Cerebellar cortex (tissue), 1 donor: ENCODE measurements at regions not wholly inside any gene's neighbourhood (a gene's known extent, or its start where the extent isn't known, plus 50 kb on each side); places are given as distances from the start of the nearest gene placed in this dataset.
A peak's percentile ranks its signal among the peaks of the same experiment; 100 is the strongest.

Experiments used
- DNase-seq: peaks from one replicate; pipeline ENCODE4 v3.0.0-alpha.2; 2015; ENCODE audit warnings: low spot score

DNA sequence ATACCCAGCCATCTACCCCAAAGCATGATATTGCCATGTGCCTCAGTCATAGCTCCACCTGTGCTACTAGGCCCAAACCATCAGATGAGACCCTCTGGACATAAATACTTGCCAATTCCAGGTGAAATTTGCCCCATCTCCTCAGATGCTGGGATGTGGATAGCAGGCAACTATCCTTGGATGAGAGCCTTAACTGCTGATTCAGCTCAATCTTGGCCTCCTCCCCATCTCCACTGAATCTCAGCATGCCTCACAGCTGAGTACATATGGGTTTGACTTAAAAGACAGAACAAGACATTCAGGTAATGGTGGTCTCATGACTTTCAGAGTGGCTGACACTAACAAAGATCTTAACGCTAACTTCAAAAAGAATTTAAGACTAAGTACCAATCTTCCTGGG lies 50.8 kb upstream of the KLHL13 start:
- DNase-seq: no peak

DNA sequence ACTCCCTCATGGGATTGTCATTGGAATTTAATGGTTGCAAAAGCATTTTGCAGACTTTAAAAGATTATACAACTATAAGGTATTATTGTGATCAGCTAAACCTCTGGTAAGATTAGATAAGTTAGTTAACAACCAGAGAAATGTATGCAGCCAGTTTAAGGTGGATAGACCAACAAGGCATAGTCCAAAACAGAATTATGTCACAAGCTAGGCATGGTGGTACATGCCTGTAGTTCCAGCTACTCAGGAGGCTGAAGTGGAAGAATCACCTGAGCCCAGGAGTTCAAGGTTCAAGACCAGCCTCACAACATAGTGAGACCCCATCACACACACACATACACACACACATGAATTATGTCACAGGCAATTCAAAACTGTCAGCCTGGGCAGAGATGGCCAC lies 54.7 kb upstream of the KLHL13 start:
- DNase-seq: no peak

DNA sequence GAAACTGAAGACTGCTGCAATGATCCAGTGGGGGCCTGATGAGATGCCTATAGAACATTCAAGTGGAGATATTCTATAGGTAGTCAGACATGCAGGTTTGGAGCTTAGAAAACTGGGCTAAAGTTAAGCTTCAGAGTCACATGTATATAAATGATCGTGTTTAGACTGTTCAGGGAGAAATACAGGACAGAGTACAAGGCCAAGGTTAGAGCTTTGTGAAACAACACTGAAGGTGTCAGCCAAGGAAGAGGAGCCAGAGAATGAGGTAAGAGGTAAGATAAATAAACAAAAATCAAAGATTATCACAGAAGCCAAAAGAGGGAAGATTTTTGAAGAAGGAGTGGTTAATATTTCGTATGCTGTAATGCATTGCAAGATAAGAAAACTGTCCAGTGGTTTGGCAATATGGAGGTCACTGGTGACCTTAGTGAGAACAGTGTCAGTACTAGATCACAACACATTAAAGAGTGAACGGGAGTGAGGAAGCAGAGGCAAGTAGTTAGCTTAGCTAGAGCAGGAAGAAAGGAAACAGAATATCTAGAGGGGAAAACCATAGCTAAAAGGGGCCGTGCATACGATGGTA lies 58.0 kb upstream of the KLHL13 start:
- DNase-seq: no peak

DNA sequence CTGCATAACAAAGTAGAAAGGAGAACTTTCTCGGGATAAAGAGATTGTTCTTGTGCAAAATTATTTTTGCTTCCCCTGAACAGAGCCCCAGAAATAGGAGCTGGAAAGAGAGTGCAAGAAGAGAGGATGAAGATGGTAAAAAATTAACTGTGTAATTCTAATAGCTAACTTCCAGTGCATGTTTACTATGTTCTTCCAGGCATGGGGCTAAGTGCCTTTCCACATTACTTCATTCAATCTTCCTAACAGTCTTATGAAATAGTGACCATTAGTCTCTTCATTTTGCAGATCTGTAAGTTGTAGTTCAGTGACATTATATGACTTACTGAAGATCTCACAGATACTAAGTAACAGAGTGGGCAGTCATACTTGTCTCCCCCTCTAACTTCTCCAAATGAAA lies 61.1 kb upstream of the KLHL13 start:
- no peak for DNase-seq

DNA sequence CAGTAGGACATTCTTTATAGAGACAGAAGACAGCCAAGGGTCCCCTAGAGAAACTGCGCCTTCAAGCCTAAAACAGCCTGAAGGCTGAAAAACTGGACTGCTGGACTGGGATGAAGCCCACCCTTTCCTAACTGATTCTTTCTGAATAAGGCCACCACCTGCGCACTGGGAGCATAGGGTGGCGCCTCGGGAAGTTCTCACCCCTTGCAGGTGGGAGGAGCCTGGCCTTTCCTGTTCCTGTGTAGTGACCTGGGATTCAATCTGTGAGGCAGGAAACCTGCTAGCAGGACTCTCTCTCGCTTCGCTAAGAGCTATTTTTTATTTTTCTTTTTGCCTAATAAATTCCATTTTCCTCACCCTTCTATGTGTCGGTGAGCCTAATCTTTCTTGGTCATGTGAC lies 61.8 kb upstream of the KLHL13 start:
- no peak for DNase-seq

DNA sequence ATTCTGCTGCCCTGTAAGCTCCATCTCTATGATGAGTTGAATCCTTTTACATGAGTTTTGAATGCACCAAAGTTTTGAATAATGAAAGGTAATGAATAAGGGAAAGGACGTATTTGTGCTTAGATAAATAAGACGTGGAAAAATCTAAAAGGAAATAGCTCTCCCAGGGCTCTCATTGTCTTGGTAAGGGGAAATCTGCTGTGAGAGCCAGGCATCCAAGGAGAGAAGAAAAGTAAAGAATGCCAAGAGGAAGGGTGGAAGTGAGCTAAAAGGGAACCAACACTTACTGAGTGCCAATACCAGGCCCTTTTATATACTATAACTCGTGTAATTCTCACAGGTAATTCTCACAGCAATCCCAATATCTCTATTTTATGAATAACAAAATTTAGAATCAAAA lies 62.6 kb upstream of the KLHL13 start:
- DNase-seq: no peak

DNA sequence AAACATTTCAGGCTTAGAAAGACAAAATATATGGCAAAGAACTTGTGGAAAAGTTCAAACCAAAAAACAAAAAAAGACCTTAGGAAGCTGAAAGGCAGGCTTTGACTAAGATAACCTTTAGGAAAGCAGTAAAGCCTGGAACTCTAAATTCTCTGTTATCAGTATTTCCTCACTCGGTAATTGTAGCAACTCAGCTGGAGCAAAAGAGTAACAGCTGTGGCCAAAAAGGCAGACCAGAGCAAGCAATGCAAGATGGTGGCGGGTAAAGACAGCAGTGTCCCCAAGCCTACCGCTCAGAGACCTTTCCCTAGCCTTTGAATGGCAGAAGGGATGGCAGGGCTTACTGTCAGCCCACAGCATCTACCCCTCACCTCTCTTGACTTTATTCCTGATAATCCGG lies 63.1 kb upstream of the KLHL13 start:
- no peak for DNase-seq

DNA sequence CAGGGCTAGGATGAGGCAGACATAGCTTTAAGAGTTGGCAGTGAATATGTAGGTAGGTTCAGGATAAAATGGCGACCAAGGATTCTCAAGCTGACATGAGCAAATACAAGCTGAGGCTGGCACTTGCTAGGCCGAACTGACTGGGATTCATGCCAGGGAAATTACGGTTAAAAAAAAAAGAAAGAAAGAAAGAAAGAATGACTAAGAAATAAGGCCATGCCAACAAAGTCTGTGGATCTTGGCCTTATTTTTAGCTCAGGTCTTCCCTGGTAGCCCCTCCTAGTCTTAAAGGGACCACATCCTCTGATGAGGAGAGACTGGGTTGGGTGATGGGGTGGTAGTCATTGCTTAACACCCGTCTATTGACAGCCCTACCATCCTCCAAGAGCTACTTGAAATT lies 64.4 kb upstream of the KLHL13 start:
- no peak for DNase-seq

DNA sequence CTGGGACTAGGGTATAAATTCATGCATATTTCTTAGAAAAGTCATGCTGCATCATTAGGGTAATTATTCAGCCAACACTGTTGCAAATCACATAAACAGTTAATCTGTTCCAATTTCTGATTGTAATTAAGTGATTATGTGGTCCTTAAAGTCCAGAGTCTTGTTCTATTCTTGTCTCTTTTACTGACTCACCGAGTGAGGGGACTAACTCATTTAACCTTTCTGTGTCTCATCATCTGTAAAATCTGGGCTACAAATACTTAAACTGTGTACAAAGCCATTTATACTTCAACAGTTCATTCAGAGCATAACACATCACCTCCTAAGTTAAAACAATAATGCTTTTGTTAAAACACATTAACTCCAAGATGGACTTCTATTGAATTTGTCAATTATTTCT lies 65.4 kb upstream of the KLHL13 start:
- DNase-seq: no peak

DNA sequence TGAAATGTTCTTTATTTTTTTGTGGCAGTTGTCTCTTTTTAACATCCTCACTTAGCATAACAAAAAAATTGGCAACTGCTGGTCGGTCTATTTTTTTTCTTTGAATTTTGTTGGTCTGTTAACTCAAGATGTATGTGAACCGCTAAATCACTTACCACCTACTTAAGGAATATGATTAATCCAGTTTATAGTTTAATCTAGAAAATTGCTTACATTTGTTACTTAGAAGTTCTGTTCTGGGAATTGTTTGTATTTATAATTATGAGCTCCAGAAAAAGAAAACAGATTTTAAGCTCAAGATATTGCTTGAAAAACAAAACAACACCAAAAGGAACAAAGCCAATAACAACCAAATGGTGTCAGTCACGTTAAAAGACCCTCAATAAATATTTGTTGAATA lies 66.1 kb upstream of the KLHL13 start:
- no peak for DNase-seq

DNA sequence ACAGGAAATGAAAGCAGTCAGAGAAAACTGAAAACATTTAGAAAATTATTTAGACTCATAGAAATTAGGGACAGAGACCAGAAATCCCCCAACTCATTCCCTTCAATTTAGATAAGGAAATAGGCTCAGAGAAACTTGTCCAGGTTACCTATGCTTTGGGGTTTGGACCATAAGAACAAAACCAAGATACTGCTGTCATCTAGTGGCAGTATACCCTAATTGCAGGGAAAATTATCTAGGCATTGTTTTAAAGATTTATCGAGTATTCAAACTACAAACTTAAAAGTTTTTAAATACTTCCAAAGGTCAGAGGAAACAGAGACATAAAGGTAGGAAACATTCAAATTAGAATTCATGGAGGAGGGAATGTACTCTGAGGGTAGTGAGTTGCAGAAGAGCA lies 67.0 kb upstream of the KLHL13 start:
- DNase-seq: no peak

DNA sequence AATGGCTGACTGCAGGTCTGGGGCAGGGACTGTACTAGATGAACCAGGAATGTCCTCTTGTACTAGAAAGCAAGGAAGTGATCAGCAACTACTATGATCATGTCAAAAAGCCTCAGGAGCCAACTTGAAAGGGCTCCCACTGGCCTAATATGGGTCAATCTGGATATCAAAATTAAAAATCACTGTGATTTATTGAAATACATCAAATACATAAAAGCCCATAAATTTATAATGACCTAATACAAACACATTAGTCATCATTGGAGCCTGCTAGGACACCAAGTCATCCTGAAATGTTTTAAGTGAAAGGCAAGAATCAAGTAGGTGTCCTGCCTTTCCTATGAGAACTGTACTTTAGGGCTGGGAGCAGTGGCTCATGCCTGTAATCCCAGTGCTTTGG lies 70.5 kb upstream of the KLHL13 start:
- no peak for DNase-seq

DNA sequence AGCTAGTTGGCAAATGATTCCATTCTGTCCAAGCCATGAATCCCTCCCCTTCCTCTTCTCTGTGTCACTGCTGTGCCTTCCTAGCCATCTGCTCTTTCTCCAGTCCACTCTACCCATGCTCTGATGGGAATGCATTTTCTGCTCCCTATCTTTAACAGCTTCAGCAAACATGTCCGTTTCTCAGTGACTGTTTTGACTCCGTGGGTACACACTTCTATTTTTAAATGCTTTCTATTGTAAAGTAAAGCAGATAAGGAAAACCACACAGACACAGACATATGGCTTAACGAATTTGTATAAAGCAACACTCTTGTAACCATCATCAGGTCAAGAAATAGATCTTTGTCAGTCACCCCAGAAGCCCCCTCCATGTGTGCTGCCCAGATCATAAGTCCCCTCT lies 72.4 kb upstream of the KLHL13 start:
- DNase-seq: peak; percentile 2

DNA sequence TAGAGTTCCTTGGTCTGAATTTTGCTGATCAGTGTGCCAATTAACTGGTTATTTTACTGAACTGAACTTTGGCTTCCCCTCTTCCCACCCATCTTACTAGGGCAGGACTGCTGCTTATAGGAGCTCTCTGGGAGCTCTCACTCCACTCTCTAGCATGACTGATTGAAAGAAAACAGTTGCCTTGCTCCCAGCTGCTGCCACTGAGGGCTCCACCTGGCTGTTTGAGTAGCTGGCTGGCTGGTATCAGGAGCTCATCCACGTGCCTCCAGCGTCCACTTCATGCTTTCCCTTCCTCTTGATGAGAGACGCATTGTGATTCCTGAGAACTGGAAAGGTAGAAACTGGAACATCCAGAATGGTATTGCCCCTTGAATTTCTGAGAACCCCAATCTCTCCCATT lies 73.0 kb upstream of the KLHL13 start:
- DNase-seq: no peak

DNA sequence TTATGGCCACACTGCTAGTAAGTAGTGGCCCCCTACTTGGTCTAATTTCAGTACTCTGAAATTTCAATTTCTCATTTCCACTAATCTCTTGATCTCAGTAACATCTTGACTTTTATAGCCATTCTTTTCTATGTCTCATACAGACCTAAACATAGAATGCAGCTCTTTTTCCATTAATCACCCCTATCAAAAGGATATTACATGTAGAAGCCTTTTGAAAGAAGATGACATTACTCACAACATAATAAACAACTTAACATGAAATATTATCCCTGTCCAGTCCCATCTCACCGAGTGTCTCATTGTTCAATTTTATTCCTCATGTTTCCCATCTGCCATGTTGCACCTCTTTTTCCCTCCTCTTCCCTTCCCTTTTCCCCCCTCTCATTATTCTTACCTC lies 81.1 kb upstream of the KLHL13 start:
- no peak for DNase-seq

DNA sequence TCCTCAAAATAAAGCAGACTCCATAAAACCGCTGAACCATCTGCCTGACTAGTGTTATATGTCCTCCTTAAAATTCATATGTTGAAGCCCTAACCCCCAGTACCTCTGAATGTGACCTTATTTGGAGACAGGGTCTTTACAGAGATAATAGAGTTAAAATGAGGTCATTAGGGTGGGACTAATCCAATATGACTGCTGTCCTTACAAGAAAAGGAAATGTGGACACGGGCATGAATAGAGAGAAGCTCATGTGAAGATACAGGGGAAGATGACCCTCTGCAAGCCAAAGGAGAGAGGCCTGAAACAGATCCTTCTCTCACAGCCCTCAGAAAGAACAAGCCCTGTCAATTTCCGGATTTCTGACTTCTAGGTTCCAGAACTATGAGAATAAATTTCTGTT lies 82.0 kb upstream of the KLHL13 start:
- DNase-seq: no peak

DNA sequence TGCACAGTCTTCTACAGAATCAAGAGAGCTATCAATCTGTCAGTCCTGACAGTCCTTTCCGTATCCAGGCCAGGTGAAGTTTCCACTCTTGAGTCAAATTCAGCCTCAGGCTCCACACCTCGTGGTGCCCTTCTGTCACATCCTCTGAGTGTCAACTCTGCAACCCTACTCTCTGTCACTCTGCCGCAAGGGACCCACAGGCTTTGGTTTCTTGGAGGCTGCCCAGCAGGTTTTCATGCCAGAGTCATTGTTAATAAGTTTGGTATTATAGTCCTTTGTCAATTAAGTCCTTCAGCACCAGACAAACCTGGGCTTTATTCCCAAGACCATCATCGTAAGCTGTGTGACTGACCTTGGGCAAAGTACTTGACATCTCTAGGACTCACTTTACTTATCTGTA lies 83.4 kb upstream of the KLHL13 start:
- DNase-seq: no peak

DNA sequence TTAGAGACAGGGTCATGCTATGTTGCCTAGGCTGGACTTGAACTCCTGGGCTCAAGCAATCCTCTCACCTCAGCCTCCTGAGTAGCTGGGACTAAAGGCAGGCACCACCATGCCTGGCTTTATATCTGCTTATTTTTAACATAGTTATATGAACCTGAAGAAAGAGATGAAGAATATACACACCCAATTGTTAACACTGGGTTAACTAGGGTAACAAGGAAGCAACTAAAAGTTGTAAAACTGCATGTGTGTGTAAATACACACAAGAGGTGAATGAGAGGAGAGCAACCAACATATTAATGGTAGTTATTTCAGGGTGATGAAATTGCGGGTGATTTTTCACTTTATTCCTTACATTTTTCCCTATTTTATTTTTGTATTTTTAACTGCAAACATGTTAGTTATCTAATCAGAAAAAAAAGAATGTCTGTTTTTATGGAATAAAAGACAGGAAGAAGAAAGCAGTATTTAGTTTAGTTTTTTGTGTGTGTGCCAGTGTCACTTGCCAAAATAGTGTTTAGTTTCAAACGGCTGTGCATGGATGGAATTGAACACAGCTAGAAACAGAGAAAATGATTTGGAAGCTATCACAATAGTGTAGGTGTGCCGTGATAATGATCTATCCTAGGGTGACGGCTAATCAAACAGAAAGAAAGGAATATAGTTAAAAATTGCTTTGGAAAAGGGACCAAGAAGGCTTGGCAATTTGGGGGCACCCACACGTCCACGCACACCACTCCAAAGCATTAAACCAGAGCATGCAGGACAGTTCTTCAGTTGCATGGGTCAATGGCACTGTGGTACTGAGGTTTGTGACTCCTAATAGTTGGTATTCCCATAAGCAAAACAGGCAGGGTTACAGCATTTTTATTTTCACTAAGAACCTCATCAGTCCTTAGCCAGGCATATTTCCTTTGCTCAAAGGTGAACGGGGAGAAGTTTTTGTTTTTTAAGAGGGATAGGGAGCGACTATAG lies 89.1 kb upstream of the KLHL13 start:
- DNase-seq: no peak

DNA sequence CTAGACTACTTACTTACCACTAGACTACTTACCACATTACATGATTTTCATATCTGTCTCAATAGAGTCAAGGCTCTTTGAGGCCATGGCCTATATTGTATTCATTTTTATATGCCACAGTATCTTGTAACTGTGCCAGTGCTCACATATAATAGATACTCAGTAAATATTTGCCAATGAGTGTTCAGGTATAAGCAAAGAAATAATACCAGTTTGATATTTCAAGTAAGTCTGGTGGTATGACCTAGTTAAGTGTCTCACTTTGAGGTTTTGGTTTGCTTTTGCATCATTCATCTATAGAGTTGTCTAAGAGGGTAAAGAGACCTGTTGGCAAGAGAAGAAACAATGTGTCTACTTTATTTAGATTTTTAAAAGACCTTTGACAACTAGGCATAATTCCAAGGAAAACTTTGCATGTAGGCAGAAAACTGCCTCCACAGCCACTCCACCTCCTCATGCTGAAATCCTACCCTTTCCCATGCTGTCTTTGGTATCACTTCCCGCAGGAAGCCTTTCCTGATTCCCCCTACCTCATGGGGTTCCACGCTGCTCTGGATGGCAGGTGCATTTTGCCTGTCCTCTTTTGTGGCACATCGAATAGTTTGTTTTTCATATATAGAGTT lies 91.3 kb upstream of the KLHL13 start:
- no peak for DNase-seq

DNA sequence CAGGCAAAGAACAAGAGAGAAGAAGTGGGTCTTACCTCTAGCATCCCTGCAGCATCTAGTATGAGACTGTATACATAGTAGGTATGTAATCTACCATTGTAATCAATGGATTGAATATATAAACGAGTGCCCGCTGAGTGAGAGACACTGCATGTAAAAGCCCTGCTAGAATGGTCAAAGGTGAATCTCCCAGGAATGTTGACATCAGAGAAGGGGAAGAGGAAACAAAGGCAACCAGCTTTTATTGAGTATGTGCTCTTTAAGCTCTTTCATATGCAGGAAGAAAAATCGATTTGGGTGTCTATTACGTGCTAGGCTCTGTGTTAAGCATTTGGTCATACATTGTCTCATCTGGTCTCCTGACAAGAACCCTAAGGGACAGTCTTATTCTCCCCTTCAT lies 91.9 kb upstream of the KLHL13 start:
- no peak for DNase-seq

DNA sequence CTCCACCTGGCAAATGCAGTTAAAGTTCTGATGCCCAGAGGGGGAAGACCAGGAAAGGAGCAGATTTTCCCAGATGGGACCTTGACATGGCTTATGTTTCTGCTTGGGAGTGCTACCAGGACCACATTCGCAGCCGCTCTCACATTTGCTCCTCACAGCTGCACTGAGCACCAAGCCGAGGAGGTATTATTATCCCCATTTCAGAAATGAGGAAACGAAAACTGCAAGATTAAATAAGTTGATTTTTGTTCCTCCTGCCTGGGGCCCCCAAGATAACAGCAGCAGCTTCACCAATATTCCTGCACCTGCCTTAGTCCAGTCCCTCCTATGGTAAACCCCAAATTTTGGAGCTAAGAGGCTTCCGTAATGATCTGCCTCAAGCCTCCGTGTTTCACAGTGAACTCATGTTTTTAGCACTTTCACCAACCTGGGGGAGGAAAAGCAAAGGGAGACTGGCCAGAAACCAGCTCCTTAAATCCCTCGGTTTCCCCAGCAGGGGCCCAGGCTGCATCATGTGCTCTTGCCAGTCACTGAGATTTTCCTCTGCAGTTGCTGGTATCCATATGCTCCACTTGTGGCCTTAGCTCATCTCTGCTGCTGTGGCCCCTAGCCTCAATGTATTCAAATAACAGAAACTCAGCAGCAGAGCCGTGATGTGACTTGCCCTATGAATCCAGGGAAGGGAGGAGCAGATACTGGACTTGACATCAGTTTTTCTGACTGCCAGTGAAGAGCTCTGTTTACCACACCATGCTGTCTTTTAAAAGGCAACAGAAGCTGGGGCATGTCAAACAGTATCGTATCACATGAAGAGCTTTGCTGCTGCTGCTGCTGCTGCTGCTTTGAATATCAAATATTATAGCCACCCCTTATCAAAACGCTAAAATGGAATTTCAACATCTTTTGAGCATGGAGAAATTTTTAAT lies 95.5 kb upstream of the KLHL13 start:
- DNase-seq: no peak

DNA sequence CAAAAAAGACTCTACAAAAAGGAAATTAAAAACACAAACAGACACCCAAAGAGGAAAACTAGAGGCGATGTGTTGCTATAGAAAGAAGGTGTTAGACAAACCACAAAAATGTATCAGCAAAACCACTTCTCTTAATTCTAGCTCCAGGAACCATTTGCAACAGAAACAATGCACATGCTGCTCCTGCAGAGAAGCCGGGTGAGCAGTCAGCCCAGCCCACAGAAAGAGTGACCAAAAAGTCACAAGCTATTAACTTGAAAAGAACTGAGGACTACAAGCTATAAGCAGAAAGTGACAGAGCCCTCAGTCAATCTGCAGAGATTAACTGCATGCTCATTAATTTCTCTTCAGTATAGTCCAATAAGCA lies 96.2 kb upstream of the KLHL13 start:
- no peak for DNase-seq
